ENCODE measurements at regions not wholly inside any gene's neighbourhood (a gene's known extent, or its start where the extent isn't known, plus 50 kb on each side); places are given as distances from the start of the nearest gene placed in this dataset.
"Not testable (repeated sequence)": the region's sequence is repeated elsewhere in the genome, so short reads cannot be mapped to it uniquely, and the experiment has no call there.

GRCh38 chr3:69688400-69688799 is 50.9 kb upstream of the MITF start:
- no peak for DNase-seq

- no peak for DNase-seq
Measured at GRCh38 chr3:69687641-69688040, 51.6 kb upstream of the MITF start.

GRCh38 chr3:69686056-69686455 is 53.2 kb upstream of the MITF start:
- no peak for DNase-seq

GRCh38 chr3:69684309-69684961 is 54.8 kb upstream of the MITF start:
- DNase-seq = no peak

GRCh38 chr3:69683082-69683806 is 56.0 kb upstream of the MITF start:
- no peak for DNase-seq

- DNase-seq = not testable (repeated sequence)
Measured at GRCh38 chr3:69677456-69677855, 61.8 kb upstream of the MITF start.

- DNase-seq = peak; percentile 91
Measured at GRCh38 chr3:69675786-69676530, 63.3 kb upstream of the MITF start.

GRCh38 chr3:69674752-69675151 is 64.5 kb upstream of the MITF start:
- DNase-seq = no peak

GRCh38 chr3:69671082-69671952 is 67.9 kb upstream of the MITF start:
- DNase-seq = no peak

GRCh38 chr3:69669070-69669469 is 70.2 kb upstream of the MITF start:
- no peak for DNase-seq

GRCh38 chr3:69665026-69665737 is 74.1 kb upstream of the MITF start:
- DNase-seq = no peak

- DNase-seq = no peak
Measured at GRCh38 chr3:69660631-69661030, 78.6 kb upstream of the MITF start.

- DNase-seq = no peak
Measured at GRCh38 chr3:69659180-69659910, 79.9 kb upstream of the MITF start.

GRCh38 chr3:69658514-69659140 is 80.6 kb upstream of the MITF start:
- DNase-seq = no peak

GRCh38 chr3:69657030-69657429 is 82.2 kb upstream of the MITF start:
- DNase-seq = not testable (repeated sequence)

GRCh38 chr3:69651765-69652164 is 87.5 kb upstream of the MITF start:
- DNase-seq = no peak

- DNase-seq = no peak
Measured at GRCh38 chr3:69650066-69650419, 89.2 kb upstream of the MITF start.

GRCh38 chr3:69649120-69650065 is 89.9 kb upstream of the MITF start:
- DNase-seq = no peak

GRCh38 chr3:69648126-69648525 is 91.1 kb upstream of the MITF start:
- no peak for DNase-seq

- DNase-seq = no peak
Measured at GRCh38 chr3:69647511-69648110, 91.7 kb upstream of the MITF start.

Data from NCI-H1048 (cell line).